ENCODE measurements at regions not wholly inside any gene's neighbourhood (a gene's known extent, or its start where the extent isn't known, plus 50 kb on each side); places are given as distances from the start of the nearest gene placed in this dataset.

DNA sequence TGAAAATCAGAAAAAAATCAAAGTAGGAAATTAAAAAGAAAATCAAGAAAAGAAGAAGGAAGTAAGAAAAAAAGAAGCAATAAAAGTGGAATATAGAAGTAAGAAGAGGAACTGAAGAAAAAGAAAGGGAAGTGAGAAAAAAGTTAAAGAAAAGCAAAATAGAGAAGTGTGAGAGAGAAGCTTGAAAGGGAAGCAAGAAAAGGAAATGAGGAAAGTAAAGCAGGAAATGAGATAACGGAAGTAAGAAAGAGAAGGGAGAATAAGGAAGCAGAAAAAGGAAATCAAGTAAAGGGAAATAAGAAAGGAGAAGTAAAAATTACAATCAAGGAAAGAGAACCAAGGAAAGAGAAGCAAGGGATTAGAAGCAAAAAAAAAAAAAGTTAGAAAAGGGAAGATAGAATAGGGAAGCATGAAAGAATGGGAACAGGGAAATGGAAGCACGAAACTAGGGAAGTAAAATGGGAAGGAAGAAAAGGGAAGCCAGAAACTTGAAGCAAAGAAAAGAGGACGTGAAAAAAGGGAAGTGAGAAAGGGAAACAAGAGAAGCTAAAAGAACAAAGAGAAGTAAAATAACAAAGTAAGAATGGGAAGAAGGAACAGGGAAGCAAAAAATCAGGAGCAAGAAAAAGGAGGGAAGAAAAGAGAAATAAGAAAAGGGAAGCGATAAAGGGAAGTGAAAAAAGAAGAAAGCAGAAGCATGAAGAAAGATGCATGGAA is 243.3 kb upstream of the NCKAP5 start (continued):
- TF ChIP-seq, protein P1, sequence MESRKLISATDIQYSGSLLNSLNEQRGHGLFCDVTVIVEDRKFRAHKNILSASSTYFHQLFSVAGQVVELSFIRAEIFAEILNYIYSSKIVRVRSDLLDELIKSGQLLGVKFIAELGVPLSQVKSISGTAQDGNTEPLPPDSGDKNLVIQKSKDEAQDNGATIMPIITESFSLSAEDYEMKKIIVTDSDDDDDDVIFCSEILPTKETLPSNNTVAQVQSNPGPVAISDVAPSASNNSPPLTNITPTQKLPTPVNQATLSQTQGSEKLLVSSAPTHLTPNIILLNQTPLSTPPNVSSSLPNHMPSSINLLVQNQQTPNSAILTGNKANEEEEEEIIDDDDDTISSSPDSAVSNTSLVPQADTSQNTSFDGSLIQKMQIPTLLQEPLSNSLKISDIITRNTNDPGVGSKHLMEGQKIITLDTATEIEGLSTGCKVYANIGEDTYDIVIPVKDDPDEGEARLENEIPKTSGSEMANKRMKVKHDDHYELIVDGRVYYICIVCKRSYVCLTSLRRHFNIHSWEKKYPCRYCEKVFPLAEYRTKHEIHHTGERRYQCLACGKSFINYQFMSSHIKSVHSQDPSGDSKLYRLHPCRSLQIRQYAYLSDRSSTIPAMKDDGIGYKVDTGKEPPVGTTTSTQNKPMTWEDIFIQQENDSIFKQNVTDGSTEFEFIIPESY (IDR thresholded peaks at IDR 0.05; ENCODE audit: borderline replicate concordance, low read depth): no peak
- TF ChIP-seq, protein P2, sequence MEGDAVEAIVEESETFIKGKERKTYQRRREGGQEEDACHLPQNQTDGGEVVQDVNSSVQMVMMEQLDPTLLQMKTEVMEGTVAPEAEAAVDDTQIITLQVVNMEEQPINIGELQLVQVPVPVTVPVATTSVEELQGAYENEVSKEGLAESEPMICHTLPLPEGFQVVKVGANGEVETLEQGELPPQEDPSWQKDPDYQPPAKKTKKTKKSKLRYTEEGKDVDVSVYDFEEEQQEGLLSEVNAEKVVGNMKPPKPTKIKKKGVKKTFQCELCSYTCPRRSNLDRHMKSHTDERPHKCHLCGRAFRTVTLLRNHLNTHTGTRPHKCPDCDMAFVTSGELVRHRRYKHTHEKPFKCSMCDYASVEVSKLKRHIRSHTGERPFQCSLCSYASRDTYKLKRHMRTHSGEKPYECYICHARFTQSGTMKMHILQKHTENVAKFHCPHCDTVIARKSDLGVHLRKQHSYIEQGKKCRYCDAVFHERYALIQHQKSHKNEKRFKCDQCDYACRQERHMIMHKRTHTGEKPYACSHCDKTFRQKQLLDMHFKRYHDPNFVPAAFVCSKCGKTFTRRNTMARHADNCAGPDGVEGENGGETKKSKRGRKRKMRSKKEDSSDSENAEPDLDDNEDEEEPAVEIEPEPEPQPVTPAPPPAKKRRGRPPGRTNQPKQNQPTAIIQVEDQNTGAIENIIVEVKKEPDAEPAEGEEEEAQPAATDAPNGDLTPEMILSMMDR (IDR thresholded peaks at IDR 0.05): no peak
- no peak for TF ChIP-seq TAF1 (IDR thresholded peaks at IDR 0.05; ENCODE audit: borderline replicate concordance, low read depth, low read length)
- TF ChIP-seq, protein P3, sequence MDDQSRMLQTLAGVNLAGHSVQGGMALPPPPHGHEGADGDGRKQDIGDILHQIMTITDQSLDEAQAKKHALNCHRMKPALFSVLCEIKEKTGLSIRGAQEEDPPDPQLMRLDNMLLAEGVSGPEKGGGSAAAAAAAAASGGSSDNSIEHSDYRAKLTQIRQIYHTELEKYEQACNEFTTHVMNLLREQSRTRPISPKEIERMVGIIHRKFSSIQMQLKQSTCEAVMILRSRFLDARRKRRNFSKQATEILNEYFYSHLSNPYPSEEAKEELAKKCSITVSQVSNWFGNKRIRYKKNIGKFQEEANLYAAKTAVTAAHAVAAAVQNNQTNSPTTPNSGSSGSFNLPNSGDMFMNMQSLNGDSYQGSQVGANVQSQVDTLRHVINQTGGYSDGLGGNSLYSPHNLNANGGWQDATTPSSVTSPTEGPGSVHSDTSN (IDR thresholded peaks at IDR 0.05): no peak

DNA sequence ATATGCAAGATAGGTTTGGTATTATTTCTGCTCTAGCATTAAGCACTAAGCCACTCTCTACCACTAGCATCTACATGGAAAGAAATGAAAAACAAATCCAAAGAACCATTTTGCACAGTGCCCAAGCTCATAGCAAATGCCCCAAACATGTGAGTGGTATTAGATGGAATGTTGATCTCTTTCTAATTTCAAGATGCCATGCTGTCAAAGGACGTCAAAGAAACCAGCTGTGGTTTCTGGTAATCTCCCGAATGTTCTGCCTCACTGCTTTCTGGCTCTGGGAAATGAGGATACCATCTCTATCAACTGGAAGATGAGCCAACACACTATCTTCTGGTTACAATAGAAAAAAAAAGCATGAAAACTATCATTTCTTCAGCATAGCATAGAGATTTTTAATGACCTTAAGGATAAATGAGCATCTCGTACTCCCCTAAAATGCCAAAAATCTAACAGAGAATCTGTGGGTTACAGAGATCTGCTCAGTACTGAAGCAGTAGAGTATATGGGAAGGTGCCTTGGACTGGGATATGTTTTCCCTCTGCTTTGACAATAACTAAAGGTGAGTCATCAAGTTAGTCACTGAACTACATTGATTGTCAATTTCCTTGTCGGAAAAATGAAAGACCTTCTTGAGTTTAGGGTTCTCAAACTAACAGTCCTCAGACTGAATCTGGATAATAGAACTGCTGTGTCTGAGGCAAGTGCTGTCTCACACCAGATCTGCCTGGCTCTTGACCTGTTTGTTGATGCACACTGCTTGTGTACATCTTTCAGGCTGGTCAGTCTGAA is 244.8 kb upstream of the NCKAP5 start:
- Histone ChIP-seq H3K27ac (ENCODE audit: low read depth in 2 of 2, low read length in 1 of 2) (peak overlapping the region in 1 of 2 experiments; percentile 60; a peak in 2 of 4 replicates), H3K9me3 (no peaks in the 10 kb centered on the region), H3K4me3 (ENCODE audit: low read depth in 2 of 2, low read length in 1 of 2) (no peak overlapping the region), H2AFZ (ENCODE audit: low read depth) (no peak overlapping the region), H3K4me1 (ENCODE audit: control insufficient read depth in 1 of 2, insufficient read depth in 2 of 2, low read depth in 1 of 2, low read length in 1 of 2) (peaks cover 1 to 32% of the 10 kb centered on the region in 2 experiments), H3K27me3 (ENCODE audit: insufficient read depth) (no peaks in the 10 kb centered on the region), H3F3A (replicated peaks; ENCODE audit: insufficient read depth) (peaks cover 23% of the 10 kb centered on the region), H3K9me2 (no peaks in the 10 kb centered on the region), H3K36me3 (replicated peaks in 1 of 2; ENCODE audit: control insufficient read depth in 1 of 2, insufficient read depth in 2 of 2, low read length in 1 of 2) (no peaks in the 10 kb centered on the region), H3K9ac (no peak overlapping the region), H3K4me2 (peak overlapping the region; percentile 14; the same call in 1 of the 2 replicates), H3K79me2 (ENCODE audit: insufficient read depth) (no peaks in the 10 kb centered on the region), H4K20me1 (ENCODE audit: insufficient read depth) (no peaks in the 10 kb centered on the region)
- DNase-seq: no peak
- ChIA-PET CTCF (no interaction called here), POLR2A (no interaction called here)
- TF ChIP-seq NFIC (IDR thresholded peaks at IDR 0.05; ENCODE audit: borderline replicate concordance) (peak; percentile 15; the same call in 1 of the 2 replicates), MXI1 (IDR thresholded peaks at IDR 0.05; ENCODE audit: low read depth, low read length) (no peak), NRF1 (IDR thresholded peaks at IDR 0.05; ENCODE audit: low read depth, low read length) (no peak), ELF1 (IDR thresholded peaks at IDR 0.05) (no peak), FOSL2 (IDR thresholded peaks at IDR 0.05; ENCODE audit: borderline replicate concordance, low read depth) (peak; percentile 47; the same call in 1 of the 2 replicates), TCF12 (IDR thresholded peaks at IDR 0.05) (peak; percentile 47; the same call in 1 of the 2 replicates), JUND (IDR thresholded peaks at IDR 0.05) (peak; percentile 18; the same call in 1 of the 2 replicates)
- TF ChIP-seq, protein P3 (IDR thresholded peaks at IDR 0.05): peak; percentile 26; the same call in 1 of the 2 replicates
- WGBS (ENCODE audit: low lambda C conversion rate): 41% methylated on average over 4 of the region's 4 CpGs
